IMR-90 (cell line): ENCODE measurements at regions not wholly inside any gene's neighbourhood (a gene's known extent, or its start where the extent isn't known, plus 50 kb on each side); places are given as distances from the start of the nearest gene placed in this dataset.

ENCODE experiments used
- ATAC-seq: fragments of 200-7000 bp; cut with Tn5 transposase; 2 replicates; pipeline ENCODE4 v1.9.1; 2020; ENCODE audit warnings: low read depth, mild to moderate bottlenecking, moderate library complexity
- BruUV-seq: library from RNA; stranded (reverse); fragments of 400-500 nt; replicated peaks from 2 replicates; lab custom pipeline; 2021; lab: Mats Ljungman, UMichigan
- CTCF ChIA-PET: fragments of 300-600 bp; formaldehyde crosslinking; extraction: SDS; loops from one replicate; lab custom pipeline; 2021; ENCODE audit warnings: antibody characterized with exemption; lab: Yijun Ruan, JAX
- POLR2A ChIA-PET: fragments of 300-600 bp; sonication (Branson Sonifier 250); formaldehyde crosslinking; loops from one replicate; lab custom pipeline; 2022; ENCODE audit warnings: antibody characterized with exemption; ENCODE audit not compliant: unreplicated experiment; lab: Charles Lee
- DNase-seq: peaks from one replicate; pipeline ENCODE4 v3.0.0; 2013
- H2AFZ ChIP-seq: replicated peaks from 2 replicates; pipeline ENCODE3; 2013; ENCODE audit warnings: low read length, mild to moderate bottlenecking; ENCODE audit not compliant: poor library complexity
- H2AK5ac ChIP-seq: 2 replicates; pipeline ENCODE4 v1.6.1; 2013; ENCODE audit warnings: low read depth, low read length, inconsistent platforms
- H2AK9ac ChIP-seq: replicated peaks from 2 replicates; pipeline ENCODE3; 2013; ENCODE audit warnings: mild to moderate bottlenecking, low read depth, low read length, moderate library complexity; ENCODE audit not compliant: poor library complexity
- H2BK120ac ChIP-seq: 2 replicates; pipeline ENCODE4 v1.6.1; 2013; ENCODE audit warnings: low read depth, low read length, inconsistent platforms
- H2BK15ac ChIP-seq: 3 replicates; pipeline ENCODE4 v1.6.1; 2013; ENCODE audit warnings: low read depth, low read length, inconsistent platforms
- H2BK20ac ChIP-seq: 2 replicates; pipeline ENCODE4 v1.6.1; 2013; ENCODE audit warnings: low read depth, mild to moderate bottlenecking, inconsistent platforms, low read length, moderate library complexity
- H2BK5ac ChIP-seq: 2 replicates; pipeline ENCODE4 v1.6.1; 2013; ENCODE audit warnings: mild to moderate bottlenecking, low read depth, low read length, inconsistent platforms; ENCODE audit not compliant: poor library complexity, severe bottlenecking
- H3K14ac ChIP-seq: replicated peaks from 2 replicates; pipeline ENCODE4 v1.6.1; 2013; ENCODE audit warnings: low read depth, low read length, inconsistent platforms
- H3K18ac ChIP-seq: 2 replicates; pipeline ENCODE4 v1.6.1; 2013; ENCODE audit warnings: low read depth, low read length, control low read depth
- H3K23ac ChIP-seq: 2 replicates; pipeline ENCODE4 v1.6.1; 2013; ENCODE audit warnings: low read depth, low read length, inconsistent platforms
- H3K27ac ChIP-seq: 2 replicates; pipeline ENCODE4 v1.5.1; 2013; ENCODE audit warnings: mild to moderate bottlenecking, control low read depth, low read length; ENCODE audit not compliant: insufficient read depth
- H3K27me3 ChIP-seq: 2 replicates; pipeline ENCODE4 v1.6.1; 2013; ENCODE audit warnings: low read length; ENCODE audit not compliant: control insufficient read depth, insufficient read depth
- H3K36me3 ChIP-seq: 2 replicates; pipeline ENCODE4 v1.6.1; 2013; ENCODE audit warnings: low read length, mixed read lengths; ENCODE audit not compliant: control insufficient read depth, insufficient read depth
- H3K4ac ChIP-seq: 2 replicates; pipeline ENCODE4 v1.6.1; 2013; ENCODE audit warnings: low read depth, low read length, inconsistent platforms
- H3K4me1 ChIP-seq: 2 replicates; pipeline ENCODE4 v1.6.1; 2013; ENCODE audit warnings: low read length, mixed read lengths; ENCODE audit not compliant: control insufficient read depth, insufficient read depth
- H3K4me2 ChIP-seq: 2 replicates; pipeline ENCODE4 v1.6.1; 2013; ENCODE audit warnings: low read depth, mild to moderate bottlenecking, control low read depth, low read length, moderate library complexity
- H3K4me3 ChIP-seq: 2 replicates; pipeline ENCODE4 v1.5.1; 2013; ENCODE audit warnings: low read depth, mild to moderate bottlenecking, control low read depth, low read length, moderate library complexity; ENCODE audit not compliant: insufficient read depth
- H3K56ac ChIP-seq: 2 replicates; pipeline ENCODE4 v1.6.1; 2013; ENCODE audit warnings: low read length, inconsistent platforms; ENCODE audit not compliant: insufficient read depth; ENCODE audit errors: extremely low read depth
- H3K79me1 ChIP-seq, 2 experiments: 2 replicates each; pipeline ENCODE4 v1.6.1; 2013; ENCODE audit warnings: low read length in 2 of 2, inconsistent platforms in 1 of 2, low read depth in 1 of 2
- H3K9ac ChIP-seq: 2 replicates; pipeline ENCODE4 v1.6.1; 2013; ENCODE audit warnings: low read depth, low read length, control low read depth
- H3K9me1 ChIP-seq: 2 replicates; pipeline ENCODE4 v1.6.1; 2013; ENCODE audit warnings: low read length, inconsistent platforms; ENCODE audit not compliant: insufficient read depth
- H3K9me3 ChIP-seq: 2 replicates; pipeline ENCODE4 v1.6.1; 2013; ENCODE audit warnings: low read length; ENCODE audit not compliant: control insufficient read depth, insufficient read depth
- H4K20me1 ChIP-seq: 2 replicates; pipeline ENCODE4 v1.6.1; 2013; ENCODE audit warnings: low read length, inconsistent platforms; ENCODE audit not compliant: insufficient read depth
- H4K5ac ChIP-seq: 2 replicates; pipeline ENCODE4 v1.6.1; 2013; ENCODE audit warnings: mild to moderate bottlenecking, low read depth, low read length, control low read depth
- H4K8ac ChIP-seq, 2 experiments: 2 replicates each; pipeline ENCODE4 v1.6.1; 2013; ENCODE audit warnings: low read depth in 2 of 2, low read length in 2 of 2, control low read depth in 1 of 2, inconsistent platforms in 1 of 2
- H4K91ac ChIP-seq: 2 replicates; pipeline ENCODE4 v1.6.1; 2013; ENCODE audit warnings: low read depth, low read length, inconsistent platforms; ENCODE audit not compliant: insufficient read depth
- BHLHE40 ChIP-seq: fragments of 150-350 bp; IDR thresholded peaks from 2 replicates; pipeline ENCODE4 v1.6.1; 2016; ENCODE audit warnings: mild to moderate bottlenecking, low read depth, low read length
- CEBPB ChIP-seq: IDR thresholded peaks from 2 replicates; pipeline ENCODE4 v1.6.1; 2012; ENCODE audit warnings: low read depth, low read length, improper control_type of control experiment
- CHD1 ChIP-seq: IDR thresholded peaks from 2 replicates; pipeline ENCODE4 v1.6.1; 2012; ENCODE audit warnings: low read depth, low read length, improper control_type of control experiment
- CTCF ChIP-seq: conservative IDR thresholded peaks from 2 replicates; pipeline ENCODE4 v1.5.1; 2012; ENCODE audit warnings: mild to moderate bottlenecking, low read depth, low read length, improper control_type of control experiment
- ELK1 ChIP-seq: fragments of 150-350 bp; IDR thresholded peaks from 2 replicates; pipeline ENCODE4 v1.6.1; 2016; ENCODE audit warnings: low read depth, mild to moderate bottlenecking, low read length, moderate library complexity, borderline replicate concordance
- FOS ChIP-seq: fragments of 150-350 bp; IDR thresholded peaks from 2 replicates; pipeline ENCODE4 v1.6.1; 2016; ENCODE audit warnings: low read depth, low read length
- MAFK ChIP-seq: IDR thresholded peaks from 2 replicates; pipeline ENCODE4 v1.6.1; 2012; ENCODE audit warnings: low read depth, low read length, improper control_type of control experiment
- MAZ ChIP-seq: IDR thresholded peaks from 2 replicates; pipeline ENCODE4 v1.6.1; 2012; ENCODE audit warnings: low read depth, mild to moderate bottlenecking, low read length, improper control_type of control experiment, moderate library complexity, borderline replicate concordance
- MXI1 ChIP-seq: IDR thresholded peaks from 2 replicates; pipeline ENCODE4 v1.6.1; 2012; ENCODE audit warnings: low read depth, mild to moderate bottlenecking, low read length, moderate library complexity, borderline replicate concordance
- NFE2L2 ChIP-seq: fragments of 150-350 bp; IDR thresholded peaks from 2 replicates; pipeline ENCODE4 v1.6.1; 2016; ENCODE audit warnings: low read depth, mild to moderate bottlenecking, low read length
- POLR2A ChIP-seq: IDR thresholded peaks from 2 replicates; pipeline ENCODE4 v1.6.1; 2012; ENCODE audit warnings: mild to moderate bottlenecking, low read depth, low read length
- RAD21 ChIP-seq: IDR thresholded peaks from 2 replicates; pipeline ENCODE4 v1.6.1; 2012; ENCODE audit warnings: low read length, improper control_type of control experiment
- RCOR1 ChIP-seq: IDR thresholded peaks from 2 replicates; pipeline ENCODE4 v1.6.1; 2012; ENCODE audit warnings: mild to moderate bottlenecking, low read length, improper control_type of control experiment; ENCODE audit not compliant: insufficient replicate concordance
- RFX5 ChIP-seq: IDR thresholded peaks from 2 replicates; pipeline ENCODE4 v1.8.0; 2012; ENCODE audit warnings: low read depth, mild to moderate bottlenecking, low read length, moderate library complexity
- SMC3 ChIP-seq: fragments of 150-350 bp; IDR thresholded peaks from 2 replicates; pipeline ENCODE4 v1.6.1; 2016; ENCODE audit warnings: low read depth, mild to moderate bottlenecking, antibody characterized with exemption, low read length, moderate library complexity
- USF2 ChIP-seq: fragments of 150-350 bp; IDR thresholded peaks from 2 replicates; pipeline ENCODE4 v1.6.1; 2017; ENCODE audit warnings: mild to moderate bottlenecking, antibody characterized with exemption, low read length, low read depth
- WGBS, 2 experiments: methylation state at CpG; one replicate each; pipeline versions ENCODE4 v1.1.5 to v1.1.7; 2013; ENCODE audit warnings: missing lambda C conversion rate in 2 of 2; ENCODE audit not compliant: insufficient read length in 1 of 2; ENCODE audit errors: extremely low coverage in 2 of 2; 5-methylcytosine and 5-hydroxymethylcytosine counted together
- dilution Hi-C: fragments of 300-500 bp; cut with HindIII; formaldehyde crosslinking; loops from one replicate; pipeline ENCODE4 v1.14.3; 2018; ENCODE audit warnings: low sequenced_read_pairs; ENCODE audit not compliant: unreplicated experiment
- in situ Hi-C: fragments of 300-500 bp; cut with MboI; formaldehyde crosslinking; loops from 3 replicates; pipeline ENCODE4 v1.14.3; 2019; ENCODE audit warnings: low sequenced_read_pairs, inconsistent platforms, mixed read lengths
- intact Hi-C: fragments of 100-400 bp; cut with micrococcal nuclease; formaldehyde crosslinking; loops from 2 replicates; pipeline ENCODE4 v1.10.0; 2022

GRCh38 chr13:57558051-57558467, 73.5 kb upstream of the PCDH17 start:
- Histone ChIP-seq H4K5ac (no peak overlapping the region), H3K18ac (no peak overlapping the region), H3K4ac (no peak overlapping the region), H3K9me3 (peaks cover 2% of the 10 kb centered on the region; the same call in 1 of the 2 replicates), H2AK5ac (no peak overlapping the region), H3K56ac (no peak overlapping the region), H2BK120ac (no peak overlapping the region), H4K20me1 (no peaks in the 10 kb centered on the region), H4K8ac (no peak overlapping the region), H3K79me1 (no peaks in the 10 kb centered on the region), H3K14ac (no peak overlapping the region), H3K9ac (no peak overlapping the region), H3K27ac (no peak overlapping the region), H2AK9ac (no peak overlapping the region), H4K91ac (no peak overlapping the region), H2BK5ac (no peak overlapping the region), H3K23ac (no peak overlapping the region), H3K4me1 (no peaks in the 10 kb centered on the region), H3K27me3 (no peaks in the 10 kb centered on the region), H3K9me1 (no peaks in the 10 kb centered on the region), H2AFZ (no peak overlapping the region), H3K4me2 (no peak overlapping the region), H3K4me3 (no peak overlapping the region), H3K36me3 (no peaks in the 10 kb centered on the region), H2BK15ac (no peak overlapping the region), H2BK20ac (no peak overlapping the region)
- ChIA-PET POLR2A (no interaction called here), CTCF (no interaction called here)
- WGBS, 2 experiments = no CpG with 5 or more reads among the region's 4 CpGs
- TF ChIP-seq RAD21 (no peak), CTCF (no peak), MAFK (no peak), RFX5 (no peak), MXI1 (no peak), CHD1 (no peak), RCOR1 (no peak), BHLHE40 (no peak), NFE2L2 (no peak), POLR2A (no peak), USF2 (no peak), SMC3 (no peak), FOS (no peak), MAZ (no peak), ELK1 (no peak), CEBPB (no peak)
- in situ Hi-C loops = no loop called here
- DNase-seq = no peak
- ATAC-seq = no peak
- BruUV-seq = no TSS peak
- intact Hi-C loops = no loop called here
- dilution Hi-C loops = no loop called here
